Mesendoderm (in vitro differentiated cells): ENCODE measurements at regions not wholly inside any gene's neighbourhood (a gene's known extent, or its start where the extent isn't known, plus 50 kb on each side); places are given as distances from the start of the nearest gene placed in this dataset.

Experiments used
- DNase-seq: peaks from one replicate; pipeline ENCODE4 v3.0.0; 2013
- H2AK5ac ChIP-seq: 2 replicates; pipeline ENCODE4 v1.6.1; 2013; ENCODE audit warnings: low read length, inconsistent platforms
- H2BK120ac ChIP-seq: 2 replicates; pipeline ENCODE4 v1.6.1; 2013; ENCODE audit warnings: low read depth, mild to moderate bottlenecking, low read length, moderate library complexity, mixed read lengths
- H2BK15ac ChIP-seq: replicated peaks from 2 replicates; pipeline ENCODE4 v1.6.1; 2013; ENCODE audit warnings: low read depth, mild to moderate bottlenecking, moderate library complexity
- H2BK5ac ChIP-seq: 2 replicates; pipeline ENCODE4 v1.6.1; 2013; ENCODE audit warnings: low read length, inconsistent platforms
- H3K18ac ChIP-seq: 2 replicates; pipeline ENCODE4 v1.6.1; 2013; ENCODE audit warnings: mild to moderate bottlenecking, low read length, mixed read lengths
- H3K23ac ChIP-seq: one replicate; pipeline ENCODE4 v1.6.1; 2013; ENCODE audit warnings: low read length
- H3K27ac ChIP-seq: 2 replicates; pipeline ENCODE4 v1.5.1; 2013; ENCODE audit warnings: low read depth, mild to moderate bottlenecking, inconsistent platforms, low read length, moderate library complexity
- H3K27me3 ChIP-seq: 2 replicates; pipeline ENCODE4 v1.6.1; 2013; ENCODE audit warnings: low read length, control low read depth, mild to moderate bottlenecking, inconsistent platforms; ENCODE audit not compliant: insufficient read depth, poor library complexity
- H3K36me3 ChIP-seq: 2 replicates; pipeline ENCODE4 v1.6.1; 2013; ENCODE audit warnings: low read length, inconsistent platforms; ENCODE audit not compliant: control insufficient read depth, insufficient read depth
- H3K4ac ChIP-seq: one replicate; pipeline ENCODE4 v1.6.1; 2013; ENCODE audit warnings: low read depth, mild to moderate bottlenecking, low read length, moderate library complexity
- H3K4me1 ChIP-seq: 2 replicates; pipeline ENCODE4 v1.6.1; 2013; ENCODE audit warnings: low read depth, low read length, inconsistent platforms; ENCODE audit not compliant: control insufficient read depth
- H3K4me2 ChIP-seq: 2 replicates; pipeline ENCODE4 v1.6.1; 2013; ENCODE audit warnings: low read length
- H3K4me3 ChIP-seq: 2 replicates; pipeline ENCODE4 v1.5.1; 2013; ENCODE audit warnings: mild to moderate bottlenecking, low read length
- H3K56ac ChIP-seq: one replicate; pipeline ENCODE4 v1.6.1; 2013; ENCODE audit warnings: low read length
- H3K79me1 ChIP-seq: 2 replicates; pipeline ENCODE4 v1.6.1; 2013; ENCODE audit warnings: low read length, inconsistent platforms
- H3K79me2 ChIP-seq: 2 replicates; pipeline ENCODE4 v1.6.1; 2013; ENCODE audit warnings: mild to moderate bottlenecking, low read length; ENCODE audit not compliant: control insufficient read depth, insufficient read depth
- H3K9ac ChIP-seq: 2 replicates; pipeline ENCODE4 v1.6.1; 2013; ENCODE audit warnings: low read length, inconsistent platforms
- H4K5ac ChIP-seq: one replicate; pipeline ENCODE4 v1.6.1; 2013; ENCODE audit warnings: low read length
- H4K8ac ChIP-seq: one replicate; pipeline ENCODE4 v1.6.1; 2013; ENCODE audit warnings: low read depth, mild to moderate bottlenecking, control low read depth, low read length, moderate library complexity
- WGBS: extraction: QIAGEN DNeasy Blood & Tissue Kit; methylation state at CpG from one replicate; pipeline ENCODE4 v1.1.7; 2013; ENCODE audit warnings: low lambda C conversion rate, missing lambda C conversion rate; ENCODE audit not compliant: insufficient coverage; ENCODE audit errors: extremely low coverage; 5-methylcytosine and 5-hydroxymethylcytosine counted together

GRCh38 chr16:59144326-59144725 lies 410.2 kb upstream of the GOT2 start:
- Histone ChIP-seq H4K5ac (no peak overlapping the region), H3K4me3 (no peak overlapping the region), H2AK5ac (no peak overlapping the region), H3K18ac (no peak overlapping the region), H3K4me2 (no peak overlapping the region), H2BK120ac (no peak overlapping the region), H3K4me1 (no peaks in the 10 kb centered on the region), H3K79me2 (no peaks in the 10 kb centered on the region), H3K23ac (no peak overlapping the region), H2BK5ac (no peak overlapping the region), H3K36me3 (no peaks in the 10 kb centered on the region), H3K27ac (no peak overlapping the region), H3K4ac (no peak overlapping the region), H3K79me1 (no peaks in the 10 kb centered on the region), H2BK15ac (no peak overlapping the region), H4K8ac (no peak overlapping the region), H3K9ac (no peak overlapping the region), H3K56ac (no peak overlapping the region), H3K27me3 (no peaks in the 10 kb centered on the region)
- no peak for DNase-seq
- WGBS, result no CpG with 5 or more reads among the region's 1 CpG

GRCh38 chr16:59126486-59126885 lies 392.4 kb upstream of the GOT2 start:
- Histone ChIP-seq H4K5ac (no peak overlapping the region), H3K79me1 (no peaks in the 10 kb centered on the region), H4K8ac (no peak overlapping the region), H3K79me2 (no peaks in the 10 kb centered on the region), H3K27me3 (no peaks in the 10 kb centered on the region), H2BK15ac (no peak overlapping the region), H3K23ac (no peak overlapping the region), H2BK120ac (no peak overlapping the region), H2AK5ac (no peak overlapping the region), H3K18ac (no peak overlapping the region), H3K56ac (no peak overlapping the region), H3K4me1 (no peaks in the 10 kb centered on the region), H3K9ac (no peak overlapping the region), H3K4me3 (no peak overlapping the region), H3K27ac (no peak overlapping the region), H3K4me2 (no peak overlapping the region), H2BK5ac (no peak overlapping the region), H3K4ac (no peak overlapping the region), H3K36me3 (no peaks in the 10 kb centered on the region)
- no CpG with 5 or more reads among the region's 1 CpG for WGBS
- no peak for DNase-seq

- H3K4me1 ChIP-seq, result no peaks in the 10 kb centered on the region
- no peak for DNase-seq
- no peaks in the 10 kb centered on the region for H3K79me2 ChIP-seq
- H3K36me3 ChIP-seq, result no peaks in the 10 kb centered on the region
- H3K18ac ChIP-seq, result no peak overlapping the region
- no peaks in the 10 kb centered on the region for H3K27me3 ChIP-seq
- H2BK120ac ChIP-seq, result no peak overlapping the region
- H4K8ac ChIP-seq, result no peak overlapping the region
- H3K56ac ChIP-seq, result no peak overlapping the region
- H2BK5ac ChIP-seq, result no peak overlapping the region
- H2AK5ac ChIP-seq, result no peak overlapping the region
- H3K4me2 ChIP-seq, result no peak overlapping the region
- H4K5ac ChIP-seq, result no peak overlapping the region
- H3K9ac ChIP-seq, result no peak overlapping the region
- no peaks in the 10 kb centered on the region for H3K79me1 ChIP-seq
- H3K27ac ChIP-seq, result no peak overlapping the region
- H3K23ac ChIP-seq, result no peak overlapping the region
- H3K4me3 ChIP-seq, result no peak overlapping the region
- WGBS, result no CpG with 5 or more reads among the region's 2 CpGs
- no peak overlapping the region for H2BK15ac ChIP-seq
- H3K4ac ChIP-seq, result no peak overlapping the region
Observed at GRCh38 chr16:59124056-59124455, 389.9 kb upstream of the GOT2 start.

- no peak overlapping the region for H2BK120ac ChIP-seq
- H3K18ac ChIP-seq, result no peak overlapping the region
- H4K5ac ChIP-seq, result no peak overlapping the region
- no peak overlapping the region for H2BK15ac ChIP-seq
- no peak overlapping the region for H3K56ac ChIP-seq
- no peak overlapping the region for H3K4ac ChIP-seq
- no peaks in the 10 kb centered on the region for H3K79me1 ChIP-seq
- H3K36me3 ChIP-seq, result no peaks in the 10 kb centered on the region
- no peaks in the 10 kb centered on the region for H3K79me2 ChIP-seq
- H3K23ac ChIP-seq, result no peak overlapping the region
- H3K4me1 ChIP-seq, result no peaks in the 10 kb centered on the region
- no peak overlapping the region for H3K4me2 ChIP-seq
- H3K4me3 ChIP-seq, result no peak overlapping the region
- no peak overlapping the region for H2BK5ac ChIP-seq
- no CpG with 5 or more reads among the region's 1 CpG for WGBS
- H3K27me3 ChIP-seq, result no peaks in the 10 kb centered on the region
- DNase-seq, result no peak
- H3K27ac ChIP-seq, result no peak overlapping the region
- H4K8ac ChIP-seq, result no peak overlapping the region
- H3K9ac ChIP-seq, result no peak overlapping the region
- no peak overlapping the region for H2AK5ac ChIP-seq
Observed at GRCh38 chr16:59123479-59123878, 389.4 kb upstream of the GOT2 start.

GRCh38 chr16:59122262-59122537 lies 388.1 kb upstream of the GOT2 start:
- no CpG with 5 or more reads among the region's 2 CpGs for WGBS

GRCh38 chr16:59121411-59122261 lies 387.5 kb upstream of the GOT2 start:
- no peak overlapping the region for H2BK5ac ChIP-seq
- H3K18ac ChIP-seq, result no peak overlapping the region
- no peak overlapping the region for H3K27ac ChIP-seq
- no peak overlapping the region for H2BK120ac ChIP-seq
- no peak for DNase-seq
- H3K9ac ChIP-seq, result no peak overlapping the region
- H2AK5ac ChIP-seq, result no peak overlapping the region
- no peak overlapping the region for H3K23ac ChIP-seq
- H3K36me3 ChIP-seq, result no peaks in the 10 kb centered on the region
- no peak overlapping the region for H3K56ac ChIP-seq
- no peak overlapping the region for H4K8ac ChIP-seq
- no peaks in the 10 kb centered on the region for H3K79me1 ChIP-seq
- H3K4me3 ChIP-seq, result no peak overlapping the region
- no peak overlapping the region for H3K4me2 ChIP-seq
- H4K5ac ChIP-seq, result no peak overlapping the region
- H3K4ac ChIP-seq, result no peak overlapping the region
- H3K27me3 ChIP-seq, result no peaks in the 10 kb centered on the region
- H3K79me2 ChIP-seq, result no peaks in the 10 kb centered on the region
- H2BK15ac ChIP-seq, result no peak overlapping the region
- H3K4me1 ChIP-seq, result no peaks in the 10 kb centered on the region

More at GRCh38 chr16:59122262-59122537, 388.1 kb upstream of the GOT2 start:
- Histone ChIP-seq H4K5ac (no peak overlapping the region), H3K36me3 (no peaks in the 10 kb centered on the region), H3K56ac (no peak overlapping the region), H3K4me3 (no peak overlapping the region), H3K4ac (no peak overlapping the region), H2AK5ac (no peak overlapping the region), H3K23ac (no peak overlapping the region), H3K27me3 (no peaks in the 10 kb centered on the region), H3K79me1 (no peaks in the 10 kb centered on the region), H2BK120ac (no peak overlapping the region), H2BK5ac (no peak overlapping the region), H3K4me2 (no peak overlapping the region), H3K79me2 (no peaks in the 10 kb centered on the region), H3K18ac (no peak overlapping the region), H3K9ac (no peak overlapping the region), H3K27ac (no peak overlapping the region), H3K4me1 (no peaks in the 10 kb centered on the region), H4K8ac (no peak overlapping the region), H2BK15ac (no peak overlapping the region)
- DNase-seq, result no peak
